ENCODE measurements at regions not wholly inside any gene's neighbourhood (a gene's known extent, or its start where the extent isn't known, plus 50 kb on each side); places are given as distances from the start of the nearest gene placed in this dataset.

- no peaks in the 10 kb centered on the region for H4K20me1 ChIP-seq (ENCODE audit: insufficient read depth)
- CTCF ChIA-PET, result no interaction called here
- TF ChIP-seq GATA2 (CRISPR knock-in tag; IDR thresholded peaks at IDR 0.05) (no peak), TCF12 (IDR thresholded peaks at IDR 0.05) (0 out of 2 replicates have a peak, but pooled peaks have one; percentile 21), PBX3 (IDR thresholded peaks at IDR 0.05) (peak; percentile 12; the same call in 1 of the 2 replicates)
- no peak for DNase-seq
- no peak overlapping the region for H3K4me3 ChIP-seq (ENCODE audit: low read depth in 2 of 2, low read length in 1 of 2)
- H2AFZ ChIP-seq (ENCODE audit: low read depth), result no peak overlapping the region
- H3K27me3 ChIP-seq (ENCODE audit: insufficient read depth), result no peaks in the 10 kb centered on the region
- H3K36me3 ChIP-seq (replicated peaks in 1 of 2; ENCODE audit: control insufficient read depth in 1 of 2, insufficient read depth in 2 of 2, low read length in 1 of 2), result no peaks in the 10 kb centered on the region
- no peaks in the 10 kb centered on the region for H3F3A ChIP-seq (replicated peaks; ENCODE audit: insufficient read depth)
- 27% methylated on average over 1 of the region's 1 CpG for WGBS (ENCODE audit: low lambda C conversion rate)
- H3K9ac ChIP-seq, result no peak overlapping the region
- no peaks in the 10 kb centered on the region for H3K9me2 ChIP-seq
- no peaks in the 10 kb centered on the region for H3K79me2 ChIP-seq (ENCODE audit: insufficient read depth)
- H3K4me1 ChIP-seq (ENCODE audit: control insufficient read depth in 1 of 2, insufficient read depth in 2 of 2, low read depth in 1 of 2, low read length in 1 of 2), result peaks cover 0 to 3% of the 10 kb centered on the region in 2 experiments; a peak in 2 of 4 replicates
- POLR2A ChIA-PET, result no interaction called here
- no peak overlapping the region for H3K4me2 ChIP-seq
- peak overlapping the region in 1 of 2 experiments; percentile 60; a peak in 1 of 4 replicates for H3K27ac ChIP-seq (ENCODE audit: low read depth in 2 of 2, low read length in 1 of 2)
- H3K9me3 ChIP-seq, result no peaks in the 10 kb centered on the region
These were observed 520.6 kb downstream of the TNS1 start for GRCh38 chr2:217482056-217482710.

GRCh38 chr2:217481577-217481976 lies 521.2 kb downstream of the TNS1 start:
- 61% methylated on average over 1 of the region's 1 CpG for WGBS (ENCODE audit: low lambda C conversion rate)
- no peak overlapping the region for H2AFZ ChIP-seq (ENCODE audit: low read depth)
- no peak overlapping the region for H3K4me3 ChIP-seq (ENCODE audit: low read depth in 2 of 2, low read length in 1 of 2)
- H3K79me2 ChIP-seq (ENCODE audit: insufficient read depth), result no peaks in the 10 kb centered on the region
- H4K20me1 ChIP-seq (ENCODE audit: insufficient read depth), result no peaks in the 10 kb centered on the region
- no peaks in the 10 kb centered on the region for H3F3A ChIP-seq (replicated peaks; ENCODE audit: insufficient read depth)
- H3K9ac ChIP-seq, result no peak overlapping the region
- H3K27me3 ChIP-seq (ENCODE audit: insufficient read depth), result no peaks in the 10 kb centered on the region
- ChIA-PET CTCF (no interaction called here), POLR2A (no interaction called here)
- DNase-seq, result no peak
- no peak for TF ChIP-seq CTCF (IDR thresholded peaks at IDR 0.05)
- TF ChIP-seq MAX (IDR thresholded peaks at IDR 0.05; ENCODE audit: low read depth), result no peak
- TF ChIP-seq TCF12 (IDR thresholded peaks at IDR 0.05), result no peak
- TF ChIP-seq YY1 (IDR thresholded peaks at IDR 0.05; ENCODE audit: low read depth), result no peak
- no peak for TF ChIP-seq TAF1 (IDR thresholded peaks at IDR 0.05; ENCODE audit: borderline replicate concordance, low read depth, low read length)
- no peak for TF ChIP-seq FOXJ3 (CRISPR knock-in tag; IDR thresholded peaks at IDR 0.05)
- no peak for TF ChIP-seq FOXM1 (IDR thresholded peaks at IDR 0.05; ENCODE audit: low read depth)
- TF ChIP-seq GABPA (IDR thresholded peaks at IDR 0.05; ENCODE audit: low read depth), result no peak
- no peak for TF ChIP-seq GATA2 (CRISPR knock-in tag; IDR thresholded peaks at IDR 0.05)
- TF ChIP-seq FOSL2 (IDR thresholded peaks at IDR 0.05; ENCODE audit: borderline replicate concordance, low read depth), result no peak
- TF ChIP-seq USF2 (IDR thresholded peaks at IDR 0.05; ENCODE audit: borderline replicate concordance, low read depth, low read length), result no peak
- TF ChIP-seq MXI1 (IDR thresholded peaks at IDR 0.05; ENCODE audit: low read depth, low read length), result no peak
- H3K9me2 ChIP-seq, result no peaks in the 10 kb centered on the region
- H3K27ac ChIP-seq (ENCODE audit: low read depth in 2 of 2, low read length in 1 of 2), result peak overlapping the region in 1 of 2 experiments; percentile 55; a peak in 2 of 4 replicates
- peaks cover 0 to 3% of the 10 kb centered on the region in 2 experiments; a peak in 2 of 4 replicates for H3K4me1 ChIP-seq (ENCODE audit: control insufficient read depth in 1 of 2, insufficient read depth in 2 of 2, low read depth in 1 of 2, low read length in 1 of 2)
- H3K4me2 ChIP-seq, result no peak overlapping the region
- H3K36me3 ChIP-seq (replicated peaks in 1 of 2; ENCODE audit: control insufficient read depth in 1 of 2, insufficient read depth in 2 of 2, low read length in 1 of 2), result no peaks in the 10 kb centered on the region
- no peaks in the 10 kb centered on the region for H3K9me3 ChIP-seq
